ENCODE measurements at regions not wholly inside any gene's neighbourhood (a gene's known extent, or its start where the extent isn't known, plus 50 kb on each side); places are given as distances from the start of the nearest gene placed in this dataset.

DNA sequence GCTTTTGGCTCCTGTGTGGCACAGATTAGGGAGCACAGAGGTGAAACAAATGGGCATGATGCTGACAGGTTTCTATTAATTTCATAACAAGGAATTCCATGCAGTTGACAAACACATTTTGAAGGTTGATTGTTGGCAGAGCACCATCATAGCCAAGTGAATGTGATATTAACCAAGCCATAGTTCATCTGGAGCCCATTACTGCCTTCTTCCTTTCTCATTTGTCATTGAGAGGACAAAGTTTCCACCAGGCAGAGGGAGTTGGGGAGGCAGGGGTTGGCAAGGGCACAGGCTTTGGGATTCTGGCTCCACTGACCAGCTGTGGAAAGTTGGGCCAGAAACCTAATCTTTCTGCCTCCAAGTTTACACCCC lies 325.2 kb downstream of the MFSD1 start:
- DNase-seq (ENCODE audit: low spot score) = no peak

GRCh38 chr3:159128628-159129027 lies 326.8 kb downstream of the MFSD1 start:
- no peak for DNase-seq (ENCODE audit: low spot score)

- no peak for DNase-seq (ENCODE audit: low spot score)
Measured at GRCh38 chr3:159130108-159130507, 328.3 kb downstream of the MFSD1 start.

DNA sequence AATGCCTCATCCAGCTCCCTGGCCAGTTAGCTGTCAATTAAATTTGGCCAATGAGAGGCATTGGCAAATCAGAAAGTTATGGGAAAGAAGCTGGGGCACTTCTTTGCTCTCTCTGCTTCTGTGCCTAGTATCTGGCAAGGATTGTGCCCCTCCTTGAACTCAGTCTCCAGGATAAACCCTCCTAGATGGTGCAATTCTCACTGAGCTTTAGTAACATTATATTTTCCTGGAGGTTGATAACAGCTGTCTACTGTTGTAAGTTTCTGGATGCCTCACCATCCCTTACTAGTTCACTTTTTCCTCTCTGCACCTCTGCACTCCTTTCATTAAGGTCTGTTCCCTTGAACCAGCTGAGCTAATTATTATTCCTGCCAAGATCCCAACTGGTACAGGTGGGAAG lies 329.5 kb downstream of the MFSD1 start:
- no peak for DNase-seq (ENCODE audit: low spot score)

DNA sequence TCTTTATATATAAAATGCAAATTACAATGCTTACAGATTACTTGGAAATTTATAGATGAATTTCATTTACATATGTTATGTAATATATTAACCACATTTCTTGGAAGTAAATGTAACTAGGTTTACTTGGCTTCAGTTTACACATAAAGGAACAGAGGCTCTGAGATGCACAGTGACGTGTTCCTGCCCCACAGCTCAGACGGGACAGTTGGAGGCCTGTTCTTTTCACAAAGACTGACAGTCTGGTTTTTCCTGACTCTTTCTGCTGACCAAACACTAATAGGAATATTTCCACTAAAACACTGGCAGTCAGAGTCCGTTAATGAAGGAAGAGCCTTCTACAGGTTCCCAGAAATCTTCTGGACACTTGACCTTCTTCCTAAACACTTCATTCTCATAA lies 336.1 kb downstream of the MFSD1 start:
- DNase-seq (ENCODE audit: low spot score) = no peak

GRCh38 chr3:159139326-159139725 lies 337.5 kb downstream of the MFSD1 start:
- DNase-seq (ENCODE audit: low spot score) = no peak

- DNase-seq (ENCODE audit: low spot score) = no peak
Measured at GRCh38 chr3:159144472-159144871, 342.6 kb downstream of the MFSD1 start.

GRCh38 chr3:159144891-159145290 lies 343.0 kb downstream of the MFSD1 start:
- DNase-seq (ENCODE audit: low spot score) = no peak

- DNase-seq (ENCODE audit: low spot score) = no peak
Measured at GRCh38 chr3:159146392-159146791, 344.5 kb downstream of the MFSD1 start.

DNA sequence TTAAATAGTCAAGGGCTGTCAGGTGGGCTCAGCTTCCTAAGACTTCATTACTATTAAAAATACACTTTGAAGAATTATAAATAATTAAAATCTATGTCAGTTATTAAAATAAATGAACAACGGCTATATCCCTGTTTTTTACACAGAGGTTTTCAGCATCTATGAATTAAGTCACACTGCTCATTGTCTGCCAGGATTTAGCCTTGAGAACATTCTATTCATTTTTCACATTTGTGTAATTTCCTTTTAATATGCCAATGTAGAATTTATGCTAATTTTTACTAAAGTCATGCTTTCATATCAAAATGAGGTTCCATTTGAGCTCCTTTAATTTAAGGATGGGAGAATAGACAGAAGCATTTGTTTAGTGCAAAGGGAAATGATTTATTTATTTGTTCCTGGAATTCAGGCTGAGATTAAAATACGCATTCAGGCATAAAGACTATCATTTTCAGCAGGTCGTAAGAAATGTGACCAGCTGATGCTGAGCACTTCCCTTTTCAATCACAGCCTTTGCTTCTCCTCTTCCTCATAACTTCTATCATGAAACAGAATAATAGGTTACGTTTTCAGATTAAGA lies 345.1 kb downstream of the MFSD1 start:
- DNase-seq (ENCODE audit: low spot score) = no peak

GRCh38 chr3:159147813-159148212 lies 346.0 kb downstream of the MFSD1 start:
- DNase-seq (ENCODE audit: low spot score) = no peak

GRCh38 chr3:159148466-159148865 lies 346.6 kb downstream of the MFSD1 start:
- no peak for DNase-seq (ENCODE audit: low spot score)

- DNase-seq (ENCODE audit: low spot score) = no peak
Measured at GRCh38 chr3:159149131-159149530, 347.3 kb downstream of the MFSD1 start.

DNA sequence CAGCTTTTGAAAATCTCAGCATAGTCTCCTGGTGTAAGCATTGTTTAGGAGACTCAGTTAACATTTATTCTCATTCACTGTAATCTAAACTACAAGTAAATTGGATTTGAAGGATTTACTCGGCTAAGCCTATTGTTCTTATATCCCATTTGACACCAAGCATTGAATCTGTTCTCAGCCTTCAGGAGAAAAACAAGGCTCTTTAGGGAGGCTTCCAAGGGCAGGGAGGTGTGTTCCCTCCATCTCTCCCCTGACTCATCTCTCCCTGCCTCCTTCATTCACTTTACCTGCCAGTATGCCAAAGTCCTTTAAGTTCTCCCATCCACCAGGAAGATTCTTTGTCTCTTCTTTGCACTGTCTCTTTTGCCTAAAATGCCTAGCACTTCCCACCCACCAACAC lies 347.8 kb downstream of the MFSD1 start:
- no peak for DNase-seq (ENCODE audit: low spot score)

- DNase-seq (ENCODE audit: low spot score) = no peak
Measured at GRCh38 chr3:159150180-159150579, 348.3 kb downstream of the MFSD1 start.

- no peak for DNase-seq (ENCODE audit: low spot score)
Measured at GRCh38 chr3:159151130-159151529, 349.3 kb downstream of the MFSD1 start.

DNA sequence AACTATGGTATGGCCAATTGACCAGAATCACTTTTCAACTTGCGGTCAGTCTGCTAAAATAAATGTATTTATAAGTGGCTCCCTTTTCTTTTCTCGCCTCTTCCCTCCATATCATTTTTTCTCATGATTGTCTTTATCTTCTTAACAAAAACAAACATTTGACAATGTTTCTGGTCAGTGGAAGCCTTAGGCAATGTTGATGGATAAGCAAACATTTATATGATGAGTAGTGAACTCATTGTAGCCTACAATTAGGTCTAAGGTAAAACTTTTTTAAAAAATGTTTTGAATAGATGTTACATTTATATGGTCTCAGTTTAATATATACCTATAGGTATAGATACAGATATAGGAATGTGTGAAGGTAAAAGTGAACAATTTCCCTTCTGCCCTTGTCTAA lies 355.4 kb downstream of the MFSD1 start:
- no peak for DNase-seq (ENCODE audit: low spot score)

DNA sequence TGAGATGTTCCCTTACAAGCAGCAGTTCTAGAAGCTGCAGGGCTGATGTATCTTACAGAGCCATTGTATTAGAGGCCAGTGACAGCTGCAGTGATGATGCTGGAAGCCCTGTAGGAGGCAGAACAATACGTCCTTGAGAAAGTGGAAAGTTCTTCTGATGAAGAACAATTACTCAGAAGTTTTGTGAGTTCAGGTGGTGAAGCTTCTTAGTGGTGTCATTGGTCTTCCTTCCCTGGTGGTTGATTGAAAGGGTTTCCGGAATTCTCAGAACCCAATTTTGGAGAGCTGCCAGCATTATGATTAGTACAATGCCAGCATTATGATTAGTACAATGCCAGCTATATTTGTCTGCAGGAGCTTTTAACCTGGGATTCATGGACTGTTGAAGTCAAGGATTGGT lies 356.4 kb downstream of the MFSD1 start:
- no peak for DNase-seq (ENCODE audit: low spot score)

DNA sequence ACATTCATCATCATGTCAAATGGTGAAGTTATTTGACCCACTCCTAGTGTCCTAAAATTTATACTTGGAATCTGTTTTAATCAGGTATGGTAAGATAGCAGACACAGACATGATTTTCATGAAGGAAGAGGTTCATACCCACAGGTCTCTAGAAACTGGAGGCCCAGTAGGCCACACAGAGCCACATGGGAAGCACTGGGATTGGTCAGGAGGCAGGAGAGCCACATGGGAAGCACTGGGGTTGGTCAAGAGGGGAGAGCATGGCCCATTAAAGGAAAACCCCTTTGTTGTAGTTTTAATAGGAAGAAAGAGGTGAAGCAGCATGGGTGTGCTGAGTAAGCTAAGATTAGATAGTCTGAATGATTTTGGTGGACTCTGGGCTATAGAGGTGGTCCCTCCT lies 356.9 kb downstream of the MFSD1 start:
- no peak for DNase-seq (ENCODE audit: low spot score)

DNA sequence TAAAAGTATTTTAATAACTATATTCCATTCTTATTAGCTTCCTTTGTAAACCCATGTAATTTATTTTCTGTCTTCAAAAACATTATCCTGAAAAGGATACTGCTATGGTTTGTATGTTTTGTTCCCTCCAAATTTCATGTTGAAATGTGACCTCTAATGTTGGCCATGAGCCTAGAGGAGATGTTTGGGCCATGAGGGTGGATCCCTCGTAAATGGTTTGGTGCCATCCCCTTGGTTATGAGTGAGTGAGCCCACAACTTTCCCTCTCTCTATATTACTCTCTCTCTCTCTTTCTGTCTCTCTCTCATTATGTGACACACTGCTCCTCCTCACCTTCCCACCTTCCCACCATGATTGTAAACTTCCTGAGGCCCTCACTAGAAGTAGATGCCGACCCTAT lies 357.7 kb downstream of the MFSD1 start:
- no peak for DNase-seq (ENCODE audit: low spot score)

DNA sequence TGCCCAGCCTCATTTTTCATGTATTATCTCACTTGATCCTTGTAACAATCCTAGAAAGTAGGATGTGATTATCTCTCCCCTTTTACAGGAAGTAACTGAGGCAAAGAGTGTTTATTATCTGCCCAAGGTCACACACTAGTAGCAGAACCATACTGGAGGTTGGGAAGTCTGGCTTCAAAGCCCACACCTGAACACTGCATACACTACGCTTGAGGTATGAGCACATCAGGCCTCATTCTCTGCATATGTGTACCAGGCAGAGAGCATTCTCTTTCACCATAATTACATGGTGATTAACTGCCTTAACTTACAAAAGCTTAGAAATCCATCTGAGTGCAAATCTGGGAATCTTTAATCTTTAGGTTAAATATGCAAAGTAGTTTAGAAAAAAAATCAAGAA lies 361.8 kb downstream of the MFSD1 start:
- no peak for DNase-seq (ENCODE audit: low spot score)

DNA sequence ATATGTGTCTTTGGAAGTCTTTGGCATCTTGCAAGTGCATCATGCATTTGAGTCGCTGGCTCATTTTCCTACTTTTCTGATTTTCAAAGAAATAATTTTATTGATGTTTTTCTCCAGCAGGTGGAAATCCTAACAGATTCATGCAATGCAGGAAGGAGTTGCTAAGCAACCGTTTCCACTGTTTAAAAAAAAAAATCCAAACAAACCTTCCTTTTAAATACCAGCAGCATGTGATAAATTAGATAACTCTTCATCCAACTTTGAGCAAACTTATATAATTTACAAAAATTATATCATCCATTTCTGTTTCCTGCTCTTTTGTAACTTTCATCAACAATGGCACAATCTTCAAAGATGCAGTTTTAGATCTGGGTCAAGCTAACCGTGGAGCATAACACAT lies 364.1 kb downstream of the MFSD1 start:
- DNase-seq (ENCODE audit: low spot score) = no peak

GRCh38 chr3:159166899-159167586 lies 365.2 kb downstream of the MFSD1 start:
- DNase-seq (ENCODE audit: low spot score) = no peak

GRCh38 chr3:159168788-159169187 lies 366.9 kb downstream of the MFSD1 start:
- no peak for DNase-seq (ENCODE audit: low spot score)

All from CD4-positive, alpha-beta T cell treated with Interleukin-15 for 4 hours (primary cell).